Gastrocnemius medialis (tissue), 4 donors: ENCODE measurements at regions not wholly inside any gene's neighbourhood (a gene's known extent, or its start where the extent isn't known, plus 50 kb on each side); places are given as distances from the start of the nearest gene placed in this dataset.

Experiments
- CTCF ChIP-seq, 5 experiments: fragments of 450-650 bp in 3 of 5; fragments of 200-600 bp in 2 of 5; sonication (generic) in 2 of 5; IDR thresholded peaks in 4 of 5; conservative IDR thresholded peaks in 1 of 5; 1 replicate in 4 of 5; 2 replicates in 1 of 5; pipeline ENCODE4 v1.5.1; 2016 to 2019; ENCODE audit warnings: antibody characterized with exemption in 5 of 5, mild to moderate bottlenecking in 3 of 5, moderate library complexity in 3 of 5
- POLR2A ChIP-seq, 2 donors: fragments of 450-650 bp; IDR thresholded peaks; one replicate each; pipeline ENCODE4 v1.6.1; 2017; ENCODE audit warnings: antibody characterized with exemption in 2 of 2, mild to moderate bottlenecking in 2 of 2, moderate library complexity in 2 of 2

- TF ChIP-seq POLR2A (IDR thresholded peaks at IDR 0.05), result no peak
- TF ChIP-seq CTCF (IDR thresholded peaks at IDR 0.05 in 4 of 5, conservative IDR thresholded peaks at IDR 0.05 in 1 of 5), result no peak
These were observed 402.6 kb downstream of the FUT8 start for GRCh38 chr14:65815127-65815526.
